ENCODE measurements at regions not wholly inside any gene's neighbourhood (a gene's known extent, or its start where the extent isn't known, plus 50 kb on each side); places are given as distances from the start of the nearest gene placed in this dataset.

DNA sequence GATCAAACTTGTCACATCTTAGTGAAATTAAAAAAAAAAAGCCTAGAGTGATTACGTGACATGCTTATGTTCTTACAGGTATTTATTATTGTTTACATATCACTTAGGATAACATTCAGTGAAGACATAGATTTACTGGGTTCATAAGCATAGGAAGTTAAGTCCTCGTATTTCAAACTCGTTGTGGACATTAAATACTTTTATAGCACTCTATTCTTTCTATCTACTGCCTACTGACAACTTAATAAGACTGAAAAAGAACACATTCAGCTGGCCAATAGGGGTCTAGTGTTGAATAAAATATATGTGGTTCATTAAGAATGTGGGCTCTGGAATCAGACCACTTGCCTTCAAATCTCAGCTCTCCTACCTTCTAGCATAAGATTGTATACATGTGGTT is 1927.4 kb downstream of the PCDH9 start:
- no peak for TF ChIP-seq RAD21 (IDR thresholded peaks at IDR 0.05; ENCODE audit: low read depth)
- TF ChIP-seq CEBPB (IDR thresholded peaks at IDR 0.05): no peak
- no peak for TF ChIP-seq MAX (IDR thresholded peaks at IDR 0.05)
- TF ChIP-seq NFIC (IDR thresholded peaks at IDR 0.05): no peak
- TF ChIP-seq YY1 (IDR thresholded peaks at IDR 0.05; ENCODE audit: low read depth): no peak
- TF ChIP-seq FOXM1 (IDR thresholded peaks at IDR 0.05; ENCODE audit: borderline replicate concordance, low read depth): no peak
- no peak for TF ChIP-seq EP300 (IDR thresholded peaks at IDR 0.05; ENCODE audit: borderline replicate concordance)
